OCI-LY1 (cell line): ENCODE measurements at regions not wholly inside any gene's neighbourhood (a gene's known extent, or its start where the extent isn't known, plus 50 kb on each side); places are given as distances from the start of the nearest gene placed in this dataset.

Experiments
- H2AFZ ChIP-seq: fragments of 200-600 bp; sonication (generic), shearing (Covaris generic); 2 replicates; pipeline ENCODE4 v1.6.0; 2014; ENCODE audit warnings: antibody characterized with exemption, mild to moderate bottlenecking, low read length
- H3F3A ChIP-seq: fragments of 200-600 bp; sonication (generic), shearing (Covaris generic); 2 replicates; pipeline ENCODE4 v1.6.0; 2014; ENCODE audit warnings: mild to moderate bottlenecking, antibody characterized with exemption, low read length, moderate library complexity; ENCODE audit not compliant: insufficient read depth
- H3K27ac ChIP-seq: fragments of 200-600 bp; sonication (generic); 2 replicates; pipeline ENCODE4 v1.5.1; 2014; ENCODE audit warnings: low read length, mixed run types, mild to moderate bottlenecking, low read depth; ENCODE audit not compliant: poor library complexity, severe bottlenecking
- H3K27me3 ChIP-seq: fragments of 200-600 bp; sonication (generic); 2 replicates; pipeline ENCODE4 v1.6.0; 2014; ENCODE audit warnings: antibody characterized with exemption, mild to moderate bottlenecking, low read length, moderate library complexity; ENCODE audit not compliant: insufficient read depth
- H3K36me3 ChIP-seq: fragments of 200-600 bp; sonication (generic); 2 replicates; pipeline ENCODE4 v1.6.1; 2014; ENCODE audit warnings: mild to moderate bottlenecking, antibody characterized with exemption, low read length, moderate library complexity, mixed read lengths; ENCODE audit not compliant: insufficient read depth
- H3K4me1 ChIP-seq: fragments of 200-600 bp; sonication (generic); 2 replicates; pipeline ENCODE4 v1.5.1; 2014; ENCODE audit warnings: mild to moderate bottlenecking, low read length, moderate library complexity; ENCODE audit not compliant: insufficient read depth, severe bottlenecking
- H3K4me2 ChIP-seq: fragments of 200-600 bp; sonication (generic), shearing (Covaris generic); 2 replicates; pipeline ENCODE4 v1.6.1; 2014; ENCODE audit warnings: low read length
- H3K4me3 ChIP-seq: fragments of 200-600 bp; sonication (generic); 2 replicates; pipeline ENCODE4 v1.5.1; 2014; ENCODE audit warnings: low read length, low read depth, mild to moderate bottlenecking, mixed read lengths; ENCODE audit not compliant: poor library complexity, severe bottlenecking
- H3K79me2 ChIP-seq: fragments of 200-600 bp; shearing (Covaris generic); 2 replicates; pipeline ENCODE4 v1.6.1; 2016; ENCODE audit warnings: mixed run types, low read length, mixed read lengths; ENCODE audit not compliant: insufficient read depth
- H3K9ac ChIP-seq: fragments of 200-600 bp; sonication (generic), shearing (Covaris generic); 2 replicates; pipeline ENCODE4 v1.6.1; 2014; ENCODE audit warnings: mild to moderate bottlenecking, low read length, mixed read lengths
- H3K9me2 ChIP-seq: fragments of 200-600 bp; sonication (generic), shearing (Covaris generic); 2 replicates; pipeline ENCODE4 v1.6.1; 2014; ENCODE audit warnings: low read depth, mild to moderate bottlenecking, low read length, mixed read lengths
- H3K9me3 ChIP-seq: fragments of 200-600 bp; shearing (Covaris generic); 2 replicates; pipeline ENCODE4 v1.6.1; 2014; ENCODE audit warnings: low read length, mixed read lengths
- H4K20me1 ChIP-seq: fragments of 200-600 bp; sonication (generic), shearing (Covaris generic); 2 replicates; pipeline ENCODE4 v1.6.0; 2016; ENCODE audit warnings: mild to moderate bottlenecking, low read length; ENCODE audit not compliant: insufficient read depth
- CTCF ChIP-seq: fragments of 200-600 bp; sonication (generic), shearing (Covaris generic); IDR thresholded peaks from 2 replicates; pipeline ENCODE4 v1.5.1; 2017; ENCODE audit warnings: mild to moderate bottlenecking, antibody characterized with exemption, low read length, moderate library complexity, mixed read lengths
- EZH2 ChIP-seq: fragments of 200-600 bp; sonication (generic), shearing (Covaris generic); IDR thresholded peaks from 2 replicates; pipeline ENCODE4 v1.8.0; 2017; ENCODE audit warnings: borderline replicate concordance, mixed run types, mild to moderate bottlenecking, antibody characterized with exemption, low read length, moderate library complexity, mixed read lengths

GRCh38 chr14:80271389-80271788, 60.1 kb upstream of the DIO2 start:
- H4K20me1 ChIP-seq: no peaks in the 10 kb centered on the region

GRCh38 chr14:80269353-80269925, 58.1 kb upstream of the DIO2 start:
- Histone ChIP-seq H3K9me2 (no peaks in the 10 kb centered on the region), H3K9me3 (no peaks in the 10 kb centered on the region), H3K27ac (no peak overlapping the region), H3F3A (no peaks in the 10 kb centered on the region), H3K4me3 (no peak overlapping the region), H4K20me1 (no peaks in the 10 kb centered on the region), H3K4me1 (no peaks in the 10 kb centered on the region), H3K4me2 (no peak overlapping the region), H3K79me2 (no peaks in the 10 kb centered on the region), H3K36me3 (no peaks in the 10 kb centered on the region), H3K27me3 (no peaks in the 10 kb centered on the region), H2AFZ (no peak overlapping the region), H3K9ac (no peak overlapping the region)
- no peak for TF ChIP-seq CTCF
- no peak for TF ChIP-seq EZH2

More at GRCh38 chr14:80271389-80271788, 60.1 kb upstream of the DIO2 start:
- Histone ChIP-seq H3K27me3 (no peaks in the 10 kb centered on the region), H3K9me2 (no peaks in the 10 kb centered on the region), H3K9me3 (no peaks in the 10 kb centered on the region), H3K27ac (no peak overlapping the region), H3K36me3 (no peaks in the 10 kb centered on the region), H3K9ac (no peak overlapping the region), H3F3A (no peaks in the 10 kb centered on the region), H3K4me3 (no peak overlapping the region), H3K4me2 (no peak overlapping the region), H3K79me2 (no peaks in the 10 kb centered on the region), H2AFZ (no peak overlapping the region), H3K4me1 (no peaks in the 10 kb centered on the region)
- TF ChIP-seq CTCF (no peak), EZH2 (no peak)

GRCh38 chr14:80266930-80267329, 55.6 kb upstream of the DIO2 start:
- H3K27ac ChIP-seq: no peak overlapping the region
- no peaks in the 10 kb centered on the region for H3K9me3 ChIP-seq
- H4K20me1 ChIP-seq: no peaks in the 10 kb centered on the region
- no peaks in the 10 kb centered on the region for H3K9me2 ChIP-seq
- no peaks in the 10 kb centered on the region for H3K79me2 ChIP-seq
- H3K27me3 ChIP-seq: no peaks in the 10 kb centered on the region
- no peaks in the 10 kb centered on the region for H3K36me3 ChIP-seq
- no peak overlapping the region for H2AFZ ChIP-seq
- H3K4me3 ChIP-seq: no peak overlapping the region
- H3K9ac ChIP-seq: no peak overlapping the region
- TF ChIP-seq CTCF (no peak), EZH2 (no peak)
- no peaks in the 10 kb centered on the region for H3F3A ChIP-seq
- no peak overlapping the region for H3K4me2 ChIP-seq
- H3K4me1 ChIP-seq: no peaks in the 10 kb centered on the region
